HG03025 (cell line): ENCODE measurements at regions not wholly inside any gene's neighbourhood (a gene's known extent, or its start where the extent isn't known, plus 50 kb on each side); places are given as distances from the start of the nearest gene placed in this dataset.
A peak's percentile ranks its signal among the peaks of the same experiment; 100 is the strongest.
"Not testable (repeated sequence)": the region's sequence is repeated elsewhere in the genome, so short reads cannot be mapped to it uniquely, and the experiment has no call there.

Experiments
- ATAC-seq: cut with Tn5 transposase; IDR thresholded peaks from one replicate; pipeline ENCODE4 v1.9.1; 2021; ENCODE audit warnings: mild to moderate bottlenecking, moderate library complexity; ENCODE audit not compliant: unreplicated experiment, low FRiP score

DNA sequence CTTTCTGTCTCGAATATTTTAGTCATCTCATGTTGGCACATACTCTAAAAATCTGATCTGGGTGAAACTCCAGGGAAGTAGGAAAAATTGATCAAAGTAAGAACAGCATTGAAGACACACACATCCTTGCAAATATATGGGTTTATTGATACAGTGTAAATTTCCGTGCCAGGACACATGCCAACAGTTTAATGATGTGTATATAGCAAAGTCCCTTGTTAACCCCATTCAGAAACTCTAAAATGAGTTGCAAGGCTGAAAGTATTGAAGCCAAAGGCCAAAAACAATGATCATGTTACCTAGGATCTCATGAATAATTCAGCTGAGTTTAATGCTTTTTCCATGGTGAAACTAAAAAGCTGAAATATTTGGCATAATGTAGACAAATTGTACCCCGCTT is 62.3 kb upstream of the FAM72C start:
- not testable (repeated sequence) for ATAC-seq

DNA sequence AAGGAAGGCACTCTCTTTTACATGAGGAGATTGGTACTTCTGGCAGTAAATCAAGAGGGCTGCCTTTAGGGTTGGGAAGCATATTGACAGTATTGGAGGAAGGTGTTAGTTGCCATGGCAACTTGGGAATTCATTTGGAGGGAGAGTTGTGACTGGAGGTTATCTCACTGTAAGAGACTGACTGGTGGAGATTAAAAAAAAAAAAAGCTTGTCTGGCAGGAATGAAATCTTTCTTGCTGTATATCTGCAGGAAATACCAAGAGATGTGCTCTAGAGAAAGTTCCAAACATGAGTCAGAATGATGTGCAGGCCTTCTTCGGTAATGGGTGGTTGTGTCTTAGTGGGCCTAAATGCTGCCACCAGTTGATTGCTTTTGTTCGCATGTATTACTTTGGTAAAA is 59.8 kb upstream of the FAM72C start:
- not testable (repeated sequence) for ATAC-seq

DNA sequence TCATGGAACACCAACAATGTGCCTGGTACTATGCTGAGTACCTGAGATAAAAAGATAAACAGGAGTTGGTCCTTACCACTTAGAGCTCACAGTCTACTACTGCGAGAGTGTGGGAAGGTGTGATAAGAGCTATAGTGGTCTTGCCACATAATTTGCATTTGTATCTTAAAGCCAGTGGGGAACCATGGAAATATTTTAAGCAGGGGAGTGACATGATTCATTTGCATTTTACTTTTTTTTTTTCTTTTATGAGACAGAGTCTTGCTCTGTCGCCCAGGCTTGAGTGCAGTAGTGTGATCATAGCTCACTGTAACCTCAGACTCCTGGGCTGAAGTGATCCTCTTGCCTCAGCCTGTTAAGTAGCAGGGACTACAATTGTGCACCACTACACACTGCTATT is 54.2 kb upstream of the FAM72C start:
- ATAC-seq, result peak; percentile 79

DNA sequence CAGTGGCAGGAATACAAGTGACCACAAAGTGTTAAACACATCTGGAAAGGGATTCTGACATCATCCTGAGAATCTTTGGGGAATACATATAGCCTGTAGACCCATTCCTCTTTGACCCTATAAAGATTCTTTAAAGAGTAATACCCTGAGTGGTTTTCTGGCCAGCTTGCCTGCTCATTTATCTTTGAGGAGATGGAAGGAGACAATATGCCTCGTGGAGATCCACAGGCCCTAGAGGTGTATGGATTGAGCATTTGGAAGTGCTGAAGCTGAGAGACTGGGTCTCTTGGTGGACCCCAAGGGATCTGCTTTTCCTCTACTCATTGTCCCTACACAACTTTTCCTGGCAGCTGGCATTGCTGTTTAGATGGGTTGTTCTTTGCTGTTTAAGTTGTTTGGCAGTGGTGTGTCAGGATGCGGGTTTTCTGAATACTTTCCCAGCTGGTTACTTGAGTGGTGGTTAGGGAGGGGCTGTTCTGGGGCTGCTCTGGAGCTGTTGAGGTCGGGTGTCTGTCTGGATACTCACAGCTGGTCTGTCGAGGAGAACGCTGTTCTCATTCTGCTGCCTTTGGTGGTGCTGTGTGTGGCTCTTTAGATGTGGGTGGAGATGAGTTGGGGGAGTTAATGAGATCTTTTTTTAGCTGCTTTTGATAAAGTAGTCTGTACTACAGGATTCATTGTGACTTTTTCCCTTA is 50.1 kb upstream of the FAM72C start:
- ATAC-seq, result not testable (repeated sequence)
